Endothelial cell of umbilical vein (primary cell): ENCODE measurements at regions not wholly inside any gene's neighbourhood (a gene's known extent, or its start where the extent isn't known, plus 50 kb on each side); places are given as distances from the start of the nearest gene placed in this dataset.

Experiments
- BruUV-seq: library from RNA; stranded (reverse); fragments of 400-500 nt; replicated peaks from 2 replicates; lab custom pipeline; 2021; lab: Mats Ljungman, UMichigan
- CTCF ChIA-PET: fragments of 300-600, 350-600 bp; sonication (Branson Sonifier 250); formaldehyde crosslinking; loops from one replicate; lab custom pipeline; 2021; ENCODE audit warnings: antibody characterized with exemption, inconsistent platforms; lab: Charles Lee
- POLR2A ChIA-PET: fragments of 300-600, 350-600 bp; sonication (Branson Sonifier 250); formaldehyde crosslinking; loops from one replicate; lab custom pipeline; 2021; ENCODE audit warnings: antibody characterized with exemption, inconsistent platforms; lab: Charles Lee
- DNase-seq: peaks from one replicate; pipeline ENCODE4 v3.0.0-alpha.2; 2011; ENCODE audit warnings: low read depth, low spot score
- FAIRE-seq: peaks from 2 replicates; lab custom pipeline; 2011; peaks lifted over from hg19 to GRCh38; lab: Jason Lieb, UNC
- H2AFZ ChIP-seq: 2 replicates; pipeline ENCODE4 v1.6.0; 2012; ENCODE audit warnings: low read depth, low read length, control low read depth, inconsistent platforms
- H3K27ac ChIP-seq: 2 replicates; pipeline ENCODE4 v1.5.1; 2011; ENCODE audit warnings: low read depth, mild to moderate bottlenecking, control low read depth, low read length, moderate library complexity; ENCODE audit not compliant: insufficient read depth
- H3K27me3 ChIP-seq, 2 experiments: 2 replicates each; pipeline versions ENCODE4 v1.6.0 to v1.6.1; 2011; ENCODE audit warnings: low read length in 2 of 2, mixed read lengths in 1 of 2; ENCODE audit not compliant: control insufficient read depth in 2 of 2, insufficient read depth in 2 of 2
- H3K36me3 ChIP-seq, 2 experiments: 2 replicates in 1 of 2; 3 replicates in 1 of 2; pipeline ENCODE4 v1.5.1; 2011; ENCODE audit warnings: low read length in 2 of 2, mild to moderate bottlenecking in 1 of 2, moderate library complexity in 1 of 2; ENCODE audit not compliant: control insufficient read depth in 2 of 2, insufficient read depth in 2 of 2; ENCODE audit errors: extremely low read depth in 1 of 2
- H3K4me1 ChIP-seq: 3 replicates; pipeline ENCODE4 v1.5.1; 2011; ENCODE audit warnings: mild to moderate bottlenecking, low read length; ENCODE audit not compliant: control insufficient read depth, insufficient read depth; ENCODE audit errors: extremely low read depth
- H3K4me2 ChIP-seq: 2 replicates; pipeline ENCODE4 v1.6.1; 2011; ENCODE audit warnings: low read length, control low read depth, mixed read lengths; ENCODE audit not compliant: insufficient read depth
- H3K4me3 ChIP-seq, 3 experiments: fragments of 200-600 bp in 1 of 3; sonication (generic), shearing (Covaris generic) in 1 of 3; replicated peaks in 1 of 3; 2 replicates each; pipeline ENCODE4 v1.5.1; 2011 to 2016; ENCODE audit warnings: control low read depth in 3 of 3, low read length in 3 of 3, mild to moderate bottlenecking in 2 of 3, inconsistent platforms in 1 of 3, low read depth in 1 of 3, moderate library complexity in 1 of 3; ENCODE audit not compliant: insufficient read depth in 1 of 3
- H3K79me2 ChIP-seq: 2 replicates; pipeline ENCODE4 v1.6.0; 2012; ENCODE audit warnings: low read length, inconsistent platforms; ENCODE audit not compliant: control insufficient read depth, insufficient read depth
- H3K9ac ChIP-seq: replicated peaks from 2 replicates; pipeline ENCODE3; 2011; ENCODE audit warnings: low read length, control low read depth; ENCODE audit not compliant: insufficient read depth; ENCODE audit errors: extremely low read depth
- H3K9me1 ChIP-seq: replicated peaks from 3 replicates; pipeline ENCODE4 v1.6.0; 2011; ENCODE audit warnings: mild to moderate bottlenecking, low read length; ENCODE audit not compliant: control insufficient read depth, insufficient read depth; ENCODE audit errors: extremely low read depth
- H3K9me3 ChIP-seq: replicated peaks from 2 replicates; pipeline ENCODE4 v1.5.1; 2012; ENCODE audit warnings: low read length, inconsistent platforms; ENCODE audit not compliant: control insufficient read depth, insufficient read depth
- H4K20me1 ChIP-seq: replicated peaks from 2 replicates; pipeline ENCODE3; 2011; ENCODE audit warnings: mild to moderate bottlenecking, low read length; ENCODE audit not compliant: control insufficient read depth, insufficient read depth; ENCODE audit errors: extremely low read depth
- CTCF ChIP-seq, 2 donors: IDR thresholded peaks; 1 replicate in 1 of 2; 2 replicates in 1 of 2; pipeline ENCODE4 v1.5.1; 2011; ENCODE audit warnings: low read length in 2 of 2, mild to moderate bottlenecking in 2 of 2, moderate library complexity in 2 of 2, control low read depth in 1 of 2, inconsistent platforms in 1 of 2, low read depth in 1 of 2; ENCODE audit not compliant: insufficient read depth in 1 of 2; ENCODE audit errors: extremely low read depth in 1 of 2
- EZH2 ChIP-seq: IDR thresholded peaks from 2 replicates; pipeline ENCODE4 v1.6.1; 2012; ENCODE audit warnings: borderline replicate concordance, low read depth, mild to moderate bottlenecking, moderate library complexity, low read length, inconsistent platforms; ENCODE audit not compliant: severe bottlenecking
- FOS ChIP-seq: IDR thresholded peaks from 2 replicates; pipeline ENCODE4 v1.6.1; 2011; ENCODE audit warnings: mild to moderate bottlenecking, low read length, moderate library complexity, borderline replicate concordance; ENCODE audit not compliant: insufficient read depth
- GATA2 ChIP-seq: IDR thresholded peaks from 2 replicates; pipeline ENCODE4 v1.7.0; 2011; ENCODE audit warnings: low read depth, mild to moderate bottlenecking, moderate library complexity, mixed read lengths, low read length; ENCODE audit not compliant: insufficient read length, insufficient read depth
- JUN ChIP-seq: IDR thresholded peaks from 2 replicates; pipeline ENCODE4 v1.6.1; 2011; ENCODE audit warnings: borderline replicate concordance, low read depth; ENCODE audit not compliant: insufficient read length, insufficient read depth
- MAX ChIP-seq: IDR thresholded peaks from 2 replicates; pipeline ENCODE4 v1.6.1; 2011; ENCODE audit not compliant: insufficient read depth, insufficient read length
- MYC ChIP-seq: IDR thresholded peaks from one replicate; pipeline ENCODE4 v1.6.1; 2011; ENCODE audit warnings: mild to moderate bottlenecking, low read depth, low read length
- POLR2A ChIP-seq: IDR thresholded peaks from 2 replicates; pipeline ENCODE4 v1.6.1; 2012; ENCODE audit warnings: low read depth, mild to moderate bottlenecking, control low read depth, low read length
- POLR2AphosphoS5 ChIP-seq: IDR thresholded peaks from 2 replicates; pipeline ENCODE4 v1.6.1; 2012; ENCODE audit warnings: low read depth, mild to moderate bottlenecking, control low read depth, low read length, moderate library complexity; ENCODE audit not compliant: insufficient read depth
- dilution Hi-C: fragments of 300-500 bp; cut with MboI; formaldehyde crosslinking; loops from one replicate; pipeline ENCODE4 v1.15.0; 2019; ENCODE audit warnings: low sequenced_read_pairs; ENCODE audit not compliant: extremely low pct_ligation_motif_present
- intact Hi-C: fragments of 100-400 bp; cut with micrococcal nuclease; formaldehyde crosslinking; loops from one replicate; pipeline ENCODE4 v1.10.0; 2022

GRCh38 chr2:3079959-3080948, 297.4 kb downstream of the EIPR1 start:
- no peaks in the 10 kb centered on the region for H3K36me3 ChIP-seq
- H3K4me1 ChIP-seq: no peaks in the 10 kb centered on the region
- H3K27me3 ChIP-seq: no peaks in the 10 kb centered on the region
- H3K4me2 ChIP-seq: no peak overlapping the region
- H3K79me2 ChIP-seq: no peaks in the 10 kb centered on the region
- H3K4me3 ChIP-seq: no peak overlapping the region
- FAIRE-seq: no peak
- H3K9me1 ChIP-seq: no peaks in the 10 kb centered on the region
- DNase-seq: no peak
- no peak overlapping the region for H2AFZ ChIP-seq
- no peak overlapping the region for H3K9ac ChIP-seq
- no peaks in the 10 kb centered on the region for H4K20me1 ChIP-seq
- no peak overlapping the region for H3K27ac ChIP-seq
- ChIA-PET POLR2A (no interaction called here), CTCF (no interaction called here)
- intact Hi-C loops (no loop called here), dilution Hi-C loops (no loop called here)
- H3K9me3 ChIP-seq: no peaks in the 10 kb centered on the region
- no TSS peak for BruUV-seq
- TF ChIP-seq EZH2 (no peak), MAX (no peak), JUN (no peak), POLR2AphosphoS5 (no peak), CTCF (IDR thresholded peaks at IDR 0.05; ENCODE audit: extremely low read depth in 1 of 2, insufficient read depth in 1 of 2, low read depth in 1 of 2, low read length in 2 of 2) (no peak), MYC (no peak), GATA2 (no peak), FOS (no peak), POLR2A (no peak)
